ENCODE measurements at regions not wholly inside any gene's neighbourhood (a gene's known extent, or its start where the extent isn't known, plus 50 kb on each side); places are given as distances from the start of the nearest gene placed in this dataset.
A peak's percentile ranks its signal among the peaks of the same experiment; 100 is the strongest.
"Not testable (repeated sequence)": the region's sequence is repeated elsewhere in the genome, so short reads cannot be mapped to it uniquely, and the experiment has no call there.

DNA sequence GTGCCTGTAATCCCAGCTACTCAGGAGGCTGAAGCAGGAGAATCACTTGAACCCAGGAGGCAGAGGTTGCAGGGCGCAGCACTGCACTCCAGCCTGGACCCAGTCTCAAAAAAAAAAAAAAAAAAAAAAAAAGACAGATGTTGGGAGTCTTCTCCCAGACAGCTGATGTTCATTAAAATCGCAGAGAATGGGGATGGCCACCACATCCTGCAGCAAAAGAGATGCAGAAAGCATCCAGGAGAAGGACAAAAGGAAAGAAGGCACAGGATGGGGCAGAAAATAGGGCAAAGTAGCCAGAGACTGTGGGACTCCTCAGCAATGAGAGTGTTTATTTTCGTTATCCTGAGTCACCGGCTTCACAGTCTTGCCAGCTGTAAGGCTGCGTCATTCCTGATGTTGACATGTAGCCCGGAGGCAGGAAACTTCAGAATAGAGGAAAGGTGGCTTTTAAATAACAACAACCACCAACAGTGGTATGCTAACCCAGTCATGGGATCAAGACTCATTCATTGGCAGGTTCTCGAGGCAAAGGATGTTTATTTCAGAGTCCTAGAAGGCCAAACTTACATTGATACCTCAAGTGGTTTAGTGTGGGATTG lies 149.5 kb upstream of the SVIL start:
- DNase-seq, result peak; percentile 10

DNA sequence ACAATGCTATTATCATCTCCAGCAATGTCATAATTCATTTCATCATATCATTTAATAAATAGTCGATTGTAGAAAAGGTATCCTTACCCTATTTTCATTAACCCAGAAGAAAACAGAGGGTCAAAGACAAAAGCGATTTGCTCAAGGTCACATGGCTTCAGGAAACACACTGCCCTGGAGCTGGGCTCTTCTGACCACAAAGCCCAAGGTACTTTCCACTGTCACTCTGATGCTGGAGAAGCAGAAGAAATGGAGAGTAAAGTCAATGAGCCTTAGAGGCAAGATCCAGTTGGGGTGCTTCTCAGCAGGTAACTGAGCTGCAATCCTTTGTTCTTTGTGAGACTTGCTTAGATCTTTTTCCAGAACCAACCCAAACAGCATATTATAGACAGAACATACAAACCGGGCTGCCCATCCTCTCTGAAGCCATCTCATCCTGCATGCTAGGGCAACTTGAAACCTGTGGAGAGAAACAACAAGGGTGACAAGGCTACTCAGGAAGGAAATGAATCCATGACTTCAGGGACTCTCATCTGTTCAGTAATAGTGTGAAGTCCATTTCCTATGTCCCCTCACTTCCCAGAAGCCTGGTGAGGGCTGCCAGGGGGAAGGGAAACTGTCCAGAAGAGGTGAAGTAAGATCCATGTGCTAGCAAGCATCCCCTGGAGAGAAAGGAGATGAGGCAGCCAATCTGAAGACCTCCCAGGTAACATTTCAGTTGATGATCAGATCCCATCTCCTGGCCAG lies 148.6 kb upstream of the SVIL start:
- DNase-seq, result no peak

DNA sequence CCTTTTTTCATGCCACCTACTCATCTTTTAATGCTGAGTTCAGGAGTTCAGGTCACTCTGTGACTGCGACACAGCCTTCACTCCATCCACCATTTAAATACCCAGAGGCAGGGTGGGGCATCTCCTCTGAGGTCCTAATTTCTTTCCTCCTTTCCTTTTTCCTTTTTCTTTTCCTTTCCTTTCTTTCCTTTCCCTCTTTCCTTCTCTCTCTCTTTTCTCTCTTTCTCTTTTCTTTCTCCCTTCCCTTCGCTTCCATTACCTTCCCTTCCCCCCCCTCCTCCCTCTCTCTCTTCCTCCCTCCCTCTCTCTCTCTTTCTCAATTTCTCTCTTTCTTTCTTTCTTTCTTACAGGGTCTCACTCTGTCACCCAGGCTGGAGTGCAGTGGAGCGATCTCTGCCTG lies 145.9 kb upstream of the SVIL start:
- DNase-seq, result no peak

DNA sequence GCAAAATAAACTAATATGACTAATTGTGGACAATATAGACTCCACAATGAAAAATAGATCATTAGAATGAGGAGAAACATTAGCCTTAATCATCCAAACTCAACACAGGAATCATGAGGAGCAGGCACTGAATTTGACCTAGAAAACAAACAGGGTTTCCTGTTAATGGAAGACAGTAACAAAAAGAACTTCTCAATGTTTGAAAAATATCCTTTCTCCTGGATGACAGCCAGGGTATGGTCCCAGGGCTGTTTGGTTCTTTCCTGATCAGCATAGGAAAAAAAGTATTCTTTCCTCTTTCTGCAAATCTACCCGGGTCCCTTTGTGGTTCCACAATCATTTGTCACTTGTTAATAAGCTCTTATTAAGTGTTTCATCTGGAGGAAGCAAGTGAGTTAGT lies 145.3 kb upstream of the SVIL start:
- no peak for DNase-seq

DNA sequence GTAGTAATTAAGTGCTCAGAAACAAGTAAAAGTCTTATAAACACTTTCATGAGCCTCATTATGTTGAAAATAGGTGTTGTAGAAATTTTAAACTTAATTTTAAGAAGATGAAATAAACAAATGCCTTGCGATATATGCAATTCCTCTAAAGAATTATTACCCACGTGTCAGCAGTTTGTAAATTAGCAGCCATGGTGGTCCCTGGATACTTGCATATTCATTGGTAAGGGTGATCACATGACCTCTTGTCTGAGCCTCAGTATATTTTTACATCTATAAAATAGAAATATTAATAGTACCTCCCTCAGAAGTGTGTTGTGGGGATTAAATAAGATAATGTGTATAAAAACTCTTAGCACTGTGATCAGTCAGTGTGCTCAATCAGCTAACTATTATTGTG lies 141.5 kb upstream of the SVIL start:
- no peak for DNase-seq

DNA sequence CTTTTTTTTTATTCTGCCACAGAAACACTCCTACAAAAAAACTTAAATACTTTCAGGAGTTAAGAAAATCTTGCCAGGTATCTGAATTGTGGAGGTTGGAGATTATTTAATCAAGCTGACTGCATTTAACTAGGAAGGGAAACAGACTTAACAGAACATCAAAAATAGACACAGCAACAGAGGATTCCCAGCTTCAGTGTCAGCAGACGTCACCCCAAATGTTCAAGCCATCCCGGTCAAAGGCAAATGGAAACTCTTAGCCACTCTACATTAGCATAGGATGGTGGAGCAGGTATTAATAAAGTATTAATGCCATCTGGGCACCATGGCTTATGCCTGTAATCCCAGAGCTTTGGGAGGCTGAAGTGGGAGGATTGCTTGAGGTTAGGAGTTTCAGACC lies 139.7 kb upstream of the SVIL start:
- DNase-seq, result no peak

DNA sequence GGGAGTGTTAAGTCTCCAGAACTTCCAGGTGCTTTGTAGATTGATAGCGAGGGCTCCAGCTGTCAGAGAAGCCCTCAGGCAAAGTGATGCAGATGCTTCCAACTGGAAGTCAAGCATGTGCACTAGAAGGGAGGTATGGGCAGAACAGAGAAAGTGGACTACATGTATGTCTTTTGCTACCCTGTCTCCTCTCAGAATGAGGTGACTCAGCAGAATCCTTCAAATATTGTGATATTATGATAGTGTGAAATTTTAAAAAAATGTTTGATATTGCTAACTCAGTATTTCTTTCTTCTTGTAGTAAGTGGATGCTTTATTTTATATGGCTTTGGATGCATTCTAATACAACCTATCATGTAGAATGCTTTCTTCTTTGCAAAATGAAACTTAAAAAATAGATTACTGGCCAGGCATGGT lies 138.9 kb upstream of the SVIL start:
- DNase-seq, result no peak

DNA sequence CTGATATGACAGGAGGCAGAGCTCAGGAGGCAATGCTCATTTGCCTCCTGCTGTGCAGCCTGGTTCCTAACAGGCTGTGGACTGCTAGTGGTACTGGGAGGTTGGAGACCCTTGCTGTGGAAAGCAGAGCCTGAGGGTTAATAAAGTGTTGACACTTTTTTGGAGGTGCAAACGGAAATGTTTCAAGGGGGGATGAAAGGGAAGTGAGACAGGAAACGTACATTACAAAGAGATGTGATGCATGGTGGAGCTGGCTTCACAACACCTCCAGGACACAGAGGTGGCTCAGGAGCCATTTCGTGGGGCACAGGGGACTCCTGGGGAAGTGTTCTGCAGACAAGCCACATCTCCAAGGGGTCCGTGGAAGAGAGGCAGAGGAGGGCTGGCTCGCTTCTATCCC lies 137.6 kb upstream of the SVIL start:
- no peak for DNase-seq

DNA sequence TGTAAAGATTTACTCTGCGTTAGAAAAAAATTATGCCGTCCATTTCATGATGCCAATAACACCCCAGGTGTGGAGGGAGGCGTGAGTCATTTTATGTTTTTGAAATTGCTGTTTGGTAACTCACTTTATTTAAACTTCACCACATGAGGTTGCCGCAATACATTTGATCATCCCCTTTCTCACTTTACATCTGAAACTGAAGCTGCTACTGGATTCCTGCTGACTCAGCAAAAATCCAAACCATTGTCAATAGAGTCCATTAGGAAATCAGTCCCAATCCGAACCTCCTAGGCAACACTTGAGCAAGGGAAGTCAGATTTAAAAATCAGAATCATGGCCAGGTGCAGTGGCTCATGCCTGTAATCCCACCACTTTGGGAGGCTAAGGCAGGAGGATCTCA lies 136.6 kb upstream of the SVIL start:
- no peak for DNase-seq

DNA sequence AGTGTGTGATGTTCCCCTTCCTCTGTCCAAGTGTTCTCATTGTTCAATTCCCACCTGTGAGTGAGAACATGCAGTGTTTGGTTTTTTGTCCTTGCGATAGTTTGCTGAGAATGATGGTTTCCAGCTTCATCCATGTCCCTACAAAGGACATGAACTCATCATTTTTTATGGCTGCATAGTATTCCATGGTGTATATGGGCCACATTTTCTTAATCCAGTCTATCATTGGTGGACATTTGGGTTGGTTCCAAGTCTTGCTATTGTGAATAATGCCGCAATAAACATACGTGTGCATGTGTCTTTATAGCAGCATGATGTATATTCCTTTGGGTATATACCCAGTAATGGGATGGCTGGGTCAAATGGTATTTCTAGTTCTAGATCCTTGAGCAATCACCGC lies 134.5 kb upstream of the SVIL start:
- not testable (repeated sequence) for DNase-seq

DNA sequence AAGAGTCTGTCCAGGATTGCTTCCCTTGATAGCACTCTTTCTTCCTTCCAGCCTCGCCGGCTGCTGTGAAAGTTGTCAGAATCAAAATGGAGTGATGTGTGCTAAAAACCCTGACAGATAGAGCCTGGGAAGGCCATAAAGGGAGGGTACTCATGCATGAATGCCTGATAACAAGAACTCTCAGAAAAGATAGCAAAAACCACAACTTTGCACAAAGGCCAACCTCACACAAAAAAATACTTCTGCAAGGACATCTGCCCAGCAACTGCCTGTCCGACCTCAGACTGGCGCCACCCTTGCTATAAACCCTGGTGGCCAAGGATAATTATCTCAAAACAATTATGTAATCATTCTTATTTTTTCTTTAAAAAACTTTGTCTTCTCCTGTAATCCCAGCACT lies 133.2 kb upstream of the SVIL start:
- DNase-seq, result peak; percentile 85

DNA sequence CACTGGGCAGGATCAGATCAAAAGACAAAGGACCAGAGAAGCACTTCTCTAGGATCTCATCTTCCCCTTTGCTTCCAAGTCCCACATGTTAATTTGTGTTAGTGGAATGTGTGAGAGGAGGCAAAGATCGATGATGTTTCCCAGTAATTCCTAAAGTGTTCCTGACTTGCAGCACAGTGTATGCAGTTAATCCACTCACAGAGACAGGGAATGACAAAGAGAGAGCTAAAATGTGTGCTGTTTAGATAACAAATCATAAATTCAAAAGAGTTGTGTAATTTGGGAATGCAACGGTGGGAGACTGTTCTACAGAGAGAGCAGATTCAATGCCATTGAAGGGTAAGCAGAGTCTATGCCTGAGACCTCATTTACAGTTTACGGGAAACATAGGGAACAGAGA lies 132.0 kb upstream of the SVIL start:
- no peak for DNase-seq

DNA sequence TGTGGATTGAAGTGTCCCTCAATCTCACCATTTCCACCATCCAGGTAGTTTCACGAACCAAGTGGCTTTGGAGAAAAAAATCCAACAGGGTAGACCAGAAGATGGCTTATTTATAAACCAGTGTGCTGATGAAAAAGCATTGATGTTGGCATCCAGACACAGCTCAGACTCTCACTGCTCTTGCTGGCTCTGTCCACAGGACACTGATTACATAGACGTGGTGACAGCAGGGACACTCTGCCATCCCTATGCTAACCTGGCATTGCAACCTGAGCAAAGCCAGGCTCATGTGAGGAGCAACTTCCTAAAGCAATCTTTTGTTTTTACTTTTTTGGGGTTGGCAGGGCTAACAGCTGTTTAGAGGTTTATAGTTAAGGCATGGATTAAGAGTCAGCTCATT lies 130.6 kb upstream of the SVIL start:
- no peak for DNase-seq

DNA sequence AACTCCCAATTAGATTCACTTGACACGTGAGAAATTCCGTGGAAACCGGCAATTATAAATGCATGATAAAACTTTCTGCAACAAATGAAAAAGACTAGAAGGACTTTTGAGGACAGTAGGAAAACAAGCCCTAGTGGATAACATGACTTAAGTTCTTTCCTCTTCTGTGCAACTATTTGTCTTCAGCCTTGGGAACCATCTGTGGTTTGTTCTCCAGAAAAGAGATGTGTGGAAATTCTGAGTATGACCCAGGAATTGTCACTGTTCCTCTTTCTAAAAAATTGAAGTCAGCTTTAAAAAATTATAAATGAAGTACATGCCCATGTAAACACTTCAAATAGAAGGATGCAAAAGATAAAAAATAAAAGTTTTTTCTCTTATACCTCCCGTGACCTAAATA lies 128.6 kb upstream of the SVIL start:
- DNase-seq, result peak; percentile 31

DNA sequence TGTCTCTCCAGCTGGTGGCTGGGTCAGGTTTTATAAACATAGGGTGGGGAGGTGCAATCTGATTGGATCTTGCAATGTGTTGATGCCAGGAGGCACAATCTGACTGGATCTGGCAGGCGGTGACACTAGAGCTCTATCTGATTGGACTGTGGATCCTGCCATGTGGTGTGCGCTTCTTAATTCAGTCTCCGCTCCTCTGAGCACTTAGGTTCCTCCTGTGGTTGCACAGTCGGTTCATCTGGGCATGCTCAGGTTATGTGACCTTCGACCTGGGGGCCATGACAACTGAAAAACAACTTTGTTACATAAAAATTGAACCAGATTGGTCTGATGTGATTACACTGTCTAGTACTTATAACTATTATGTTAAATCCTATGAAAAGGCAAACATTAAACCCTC lies 127.1 kb upstream of the SVIL start:
- peak; percentile 21 for DNase-seq

DNA sequence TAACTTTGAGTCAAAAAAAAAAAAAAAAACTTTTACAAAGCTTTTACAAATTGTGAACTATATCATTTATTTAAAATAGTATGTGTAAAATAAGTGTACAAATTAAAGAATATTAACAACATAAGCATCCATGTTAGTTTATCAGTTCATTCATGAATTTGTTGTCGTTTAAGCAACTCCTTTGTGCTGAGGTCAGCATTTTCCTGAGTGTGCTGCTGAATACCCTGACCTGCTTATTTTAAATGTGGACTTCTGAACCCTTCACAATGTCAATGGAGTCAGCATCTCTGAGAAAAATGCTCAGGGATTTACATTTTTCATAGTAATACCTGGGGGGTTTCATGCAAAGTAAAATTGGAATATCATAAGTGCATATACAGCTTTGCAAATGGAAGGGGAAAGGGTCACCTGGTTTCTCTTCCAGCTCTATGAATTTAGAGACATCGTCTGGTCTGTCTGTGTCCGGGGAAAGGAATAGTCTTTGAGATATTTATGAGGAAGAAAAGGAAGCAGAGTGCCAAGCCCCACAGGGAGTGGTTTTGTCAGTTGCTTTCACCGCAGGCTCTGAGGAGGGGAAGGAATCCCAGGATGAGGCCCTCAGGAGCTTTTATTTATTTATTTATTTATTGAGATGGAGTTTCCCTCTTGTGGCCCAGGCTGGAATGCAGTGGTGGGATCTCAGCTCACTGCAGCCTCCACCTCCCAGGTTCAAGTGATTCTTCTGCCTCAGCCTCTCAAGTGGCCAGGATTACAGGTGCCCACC lies 125.5 kb upstream of the SVIL start:
- no peak for DNase-seq

DNA sequence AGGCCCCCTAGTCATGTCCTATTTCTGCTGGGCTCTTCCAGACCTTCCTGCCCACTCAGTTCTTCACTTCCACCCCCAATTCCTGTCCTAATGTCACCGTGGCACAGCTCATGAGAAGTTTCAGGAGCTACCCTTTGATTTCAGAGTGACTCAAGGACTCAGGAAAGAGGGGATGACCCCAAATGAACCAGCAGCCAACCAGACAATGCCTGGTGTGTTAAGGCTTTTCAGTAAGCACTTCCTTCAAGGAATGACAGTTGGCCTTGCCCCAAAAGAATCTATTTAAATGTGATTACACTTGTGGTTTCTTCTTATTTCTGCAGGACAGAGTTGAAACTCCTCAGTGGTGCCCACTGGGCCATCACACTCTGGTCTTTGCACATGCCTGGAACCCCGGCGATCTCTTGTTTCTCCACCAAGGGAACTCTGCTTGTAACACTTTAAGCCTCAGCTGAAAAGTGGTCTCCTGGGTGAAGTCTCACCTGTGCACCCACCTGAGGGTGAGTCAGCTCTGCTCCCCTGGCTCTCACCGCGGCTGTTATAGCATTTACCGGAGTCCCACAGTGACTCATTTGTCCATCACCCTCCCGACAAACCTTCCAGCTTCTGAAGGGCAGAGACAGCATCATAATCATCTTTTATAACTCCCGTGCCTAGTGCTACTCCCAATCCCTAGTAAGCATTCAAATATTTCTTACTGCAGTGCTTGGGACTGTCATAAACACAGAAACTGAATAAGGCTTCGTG lies 123.0 kb upstream of the SVIL start:
- no peak for DNase-seq

DNA sequence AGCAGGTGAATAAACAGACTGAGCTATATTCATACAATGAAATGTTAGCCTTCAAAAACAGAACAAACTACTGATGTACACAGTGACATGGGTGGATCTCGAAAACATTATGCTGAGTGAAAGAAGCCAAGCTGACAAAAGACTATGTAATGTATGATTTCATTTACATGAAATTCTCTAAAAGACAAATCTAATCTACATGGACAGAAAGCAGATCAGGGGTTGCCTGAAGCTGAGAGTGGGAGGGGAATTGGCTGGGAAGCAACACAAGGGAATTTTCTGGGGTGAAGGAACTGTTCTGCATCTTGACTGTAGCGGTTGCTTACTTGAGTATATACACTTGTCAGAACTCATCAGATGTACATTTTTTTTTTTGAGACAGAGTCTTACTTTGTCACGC lies 121.7 kb upstream of the SVIL start:
- DNase-seq, result no peak

DNA sequence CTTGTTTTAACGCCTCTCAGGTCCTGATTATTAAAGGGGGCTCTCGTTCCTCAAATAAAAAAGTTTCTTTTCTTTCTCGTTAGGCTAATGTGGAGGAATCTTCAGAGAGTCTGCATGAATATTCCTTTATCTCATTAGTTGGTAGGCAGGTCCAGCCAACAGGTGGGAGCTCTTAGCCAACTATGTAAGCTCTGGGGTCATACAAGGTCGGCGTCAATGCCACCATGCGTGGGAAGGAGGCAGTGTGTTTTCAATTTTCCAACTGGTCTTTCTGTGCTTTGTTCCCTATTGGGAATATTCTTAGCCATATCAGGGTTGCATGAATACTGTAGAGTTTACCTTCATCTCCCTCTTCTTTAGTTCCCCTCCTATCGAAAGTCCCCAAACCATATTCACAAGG lies 118.5 kb upstream of the SVIL start:
- no peak for DNase-seq

DNA sequence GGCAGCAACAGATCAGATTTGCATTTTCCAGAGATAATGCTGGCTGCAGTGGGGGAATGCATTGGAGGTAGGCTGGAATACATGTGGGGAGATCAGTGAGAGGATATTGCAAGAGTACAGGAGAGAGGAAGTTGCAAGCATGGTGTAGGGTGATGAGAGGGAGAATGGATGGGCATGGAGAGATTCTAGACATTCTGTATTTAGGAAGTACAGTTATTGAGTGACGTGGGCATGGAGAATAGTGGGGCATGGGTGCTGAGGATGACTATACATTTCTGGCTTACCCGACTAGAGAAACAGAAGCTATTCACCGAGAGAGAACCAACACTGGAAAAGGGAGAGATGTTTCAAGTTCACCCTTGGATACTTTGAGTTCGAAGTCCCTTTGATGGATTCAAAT lies 116.9 kb upstream of the SVIL start:
- DNase-seq, result no peak

DNA sequence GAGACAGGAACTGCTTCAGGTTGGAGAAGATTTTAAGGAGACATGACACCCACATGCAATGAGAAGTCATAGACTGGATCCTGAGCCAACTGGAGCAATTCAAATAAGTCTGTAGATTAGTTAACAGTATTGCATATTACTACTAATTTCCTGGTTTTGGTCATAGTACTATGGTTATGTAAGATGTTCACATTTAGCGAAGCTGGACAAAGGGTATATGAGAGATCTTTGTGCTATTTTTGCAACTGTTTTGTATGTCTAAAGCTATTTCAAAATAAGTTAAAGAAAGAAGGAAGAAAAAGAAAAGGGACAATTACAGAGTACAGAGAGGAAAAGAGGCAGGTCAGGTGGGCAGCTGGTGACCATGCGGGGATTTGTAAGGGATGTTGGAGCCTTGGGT lies 116.5 kb upstream of the SVIL start:
- DNase-seq, result no peak

DNA sequence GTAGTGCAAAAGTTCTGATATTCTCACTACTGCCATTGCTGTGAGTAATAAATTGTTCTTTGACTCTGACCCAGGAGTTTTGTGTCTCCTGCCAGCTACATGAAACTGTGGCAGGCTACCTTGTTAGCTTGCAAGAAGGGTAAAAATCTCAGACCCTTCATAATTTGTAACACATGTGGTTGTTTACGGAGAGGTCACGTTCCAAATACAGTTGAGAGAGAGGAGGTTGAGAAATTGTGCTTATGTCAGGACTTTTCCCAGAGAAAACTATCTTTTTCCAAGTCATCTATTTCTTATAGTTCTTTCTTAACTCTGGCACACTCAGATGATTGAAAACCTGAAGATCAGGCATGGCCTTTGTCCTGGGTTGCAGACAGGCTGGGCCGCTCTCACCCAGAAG lies 114.4 kb upstream of the SVIL start:
- no peak for DNase-seq

DNA sequence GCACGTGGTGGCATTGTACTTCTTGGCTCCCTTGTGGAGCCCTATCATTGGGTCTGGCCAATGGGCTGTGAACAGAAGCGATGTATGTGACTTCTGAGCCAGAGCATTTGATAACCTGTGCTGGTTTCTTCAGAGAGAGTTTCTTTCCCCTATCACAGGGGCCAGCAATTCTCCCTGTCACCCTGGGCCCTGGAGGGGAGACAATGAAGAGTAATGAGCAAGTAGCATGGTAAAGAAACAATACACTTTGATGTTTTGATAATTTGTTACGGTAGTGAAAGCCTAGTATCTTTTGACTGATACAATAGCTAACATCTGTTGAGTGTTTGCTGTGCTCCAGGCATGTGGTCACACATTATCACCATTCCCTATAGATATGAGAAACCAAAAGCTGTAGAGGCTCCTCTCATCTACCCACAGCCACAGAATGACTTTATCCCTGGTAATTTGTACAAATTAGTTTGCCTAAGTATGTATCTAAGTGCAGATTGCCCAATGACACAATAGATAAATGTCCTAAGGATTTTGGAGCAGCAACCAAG lies 113.4 kb upstream of the SVIL start:
- DNase-seq, result no peak
